ENCODE measurements at regions not wholly inside any gene's neighbourhood (a gene's known extent, or its start where the extent isn't known, plus 50 kb on each side); places are given as distances from the start of the nearest gene placed in this dataset.

DNA sequence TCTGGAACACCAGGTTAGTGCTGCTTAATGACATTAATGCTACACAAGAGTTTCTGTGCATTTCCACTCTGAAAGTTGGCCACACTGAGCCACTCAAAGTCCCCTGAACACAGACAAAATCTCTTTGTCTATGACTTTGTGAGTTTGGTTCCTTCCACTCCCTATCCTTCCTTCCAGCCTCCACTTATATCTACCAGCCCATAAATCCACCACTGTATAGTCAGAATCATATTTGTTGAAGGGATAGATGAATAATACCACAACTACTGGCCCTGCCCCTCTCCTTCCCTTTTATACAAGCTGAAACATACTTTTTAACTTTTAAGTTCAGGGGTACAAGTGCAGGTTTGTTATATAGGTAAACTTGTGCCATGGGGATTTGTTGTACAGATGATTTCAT, 127.5 kb downstream of the ABHD5 start:
- TF ChIP-seq, protein P1, sequence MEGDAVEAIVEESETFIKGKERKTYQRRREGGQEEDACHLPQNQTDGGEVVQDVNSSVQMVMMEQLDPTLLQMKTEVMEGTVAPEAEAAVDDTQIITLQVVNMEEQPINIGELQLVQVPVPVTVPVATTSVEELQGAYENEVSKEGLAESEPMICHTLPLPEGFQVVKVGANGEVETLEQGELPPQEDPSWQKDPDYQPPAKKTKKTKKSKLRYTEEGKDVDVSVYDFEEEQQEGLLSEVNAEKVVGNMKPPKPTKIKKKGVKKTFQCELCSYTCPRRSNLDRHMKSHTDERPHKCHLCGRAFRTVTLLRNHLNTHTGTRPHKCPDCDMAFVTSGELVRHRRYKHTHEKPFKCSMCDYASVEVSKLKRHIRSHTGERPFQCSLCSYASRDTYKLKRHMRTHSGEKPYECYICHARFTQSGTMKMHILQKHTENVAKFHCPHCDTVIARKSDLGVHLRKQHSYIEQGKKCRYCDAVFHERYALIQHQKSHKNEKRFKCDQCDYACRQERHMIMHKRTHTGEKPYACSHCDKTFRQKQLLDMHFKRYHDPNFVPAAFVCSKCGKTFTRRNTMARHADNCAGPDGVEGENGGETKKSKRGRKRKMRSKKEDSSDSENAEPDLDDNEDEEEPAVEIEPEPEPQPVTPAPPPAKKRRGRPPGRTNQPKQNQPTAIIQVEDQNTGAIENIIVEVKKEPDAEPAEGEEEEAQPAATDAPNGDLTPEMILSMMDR (IDR thresholded peaks at IDR 0.05; ENCODE audit: insufficient read depth in 1 of 2, low read depth in 1 of 2, low read length in 1 of 2, severe bottlenecking in 1 of 2, unreplicated experiment in 1 of 2): no peak
- no peaks in the 10 kb centered on the region for H3K4me1 ChIP-seq
- no TSS peak for BruUV-seq (replicated peaks)
- POLR2A ChIA-PET: no interaction called here
- no peaks in the 10 kb centered on the region for H3K36me3 ChIP-seq (ENCODE audit: control insufficient read depth, insufficient read depth, low read length)
- no peak overlapping the region for H3K4me3 Mint-ChIP-seq (ENCODE audit: unreplicated experiment)
- no peaks in the 10 kb centered on the region for H3K9me3 Mint-ChIP-seq (ENCODE audit: unreplicated experiment)
- peaks cover 1% of the 10 kb centered on the region; the same call in 1 of the 2 replicates for H3K27me3 ChIP-seq (replicated peaks; ENCODE audit: control insufficient read depth, insufficient read depth, low read length)
- no peak overlapping the region for H3K4me3 ChIP-seq (ENCODE audit: low read depth, low read length)
- no peaks in the 10 kb centered on the region for H3K9me3 ChIP-seq
- DNase-seq: no peak
- H3K36me3 Mint-ChIP-seq (ENCODE audit: insufficient read depth, unreplicated experiment): no peaks in the 10 kb centered on the region
- H3K27ac Mint-ChIP-seq (ENCODE audit: unreplicated experiment): no peak overlapping the region
- no peaks in the 10 kb centered on the region for H3K4me1 Mint-ChIP-seq (ENCODE audit: low read depth, unreplicated experiment)
- intact Hi-C loops (cut with micrococcal nuclease; ENCODE audit: unreplicated experiment): no loop called here
- CTCF ChIA-PET: no interaction called here
- peaks cover 16% of the 10 kb centered on the region for H3K27me3 Mint-ChIP-seq (ENCODE audit: insufficient read depth, unreplicated experiment)

DNA sequence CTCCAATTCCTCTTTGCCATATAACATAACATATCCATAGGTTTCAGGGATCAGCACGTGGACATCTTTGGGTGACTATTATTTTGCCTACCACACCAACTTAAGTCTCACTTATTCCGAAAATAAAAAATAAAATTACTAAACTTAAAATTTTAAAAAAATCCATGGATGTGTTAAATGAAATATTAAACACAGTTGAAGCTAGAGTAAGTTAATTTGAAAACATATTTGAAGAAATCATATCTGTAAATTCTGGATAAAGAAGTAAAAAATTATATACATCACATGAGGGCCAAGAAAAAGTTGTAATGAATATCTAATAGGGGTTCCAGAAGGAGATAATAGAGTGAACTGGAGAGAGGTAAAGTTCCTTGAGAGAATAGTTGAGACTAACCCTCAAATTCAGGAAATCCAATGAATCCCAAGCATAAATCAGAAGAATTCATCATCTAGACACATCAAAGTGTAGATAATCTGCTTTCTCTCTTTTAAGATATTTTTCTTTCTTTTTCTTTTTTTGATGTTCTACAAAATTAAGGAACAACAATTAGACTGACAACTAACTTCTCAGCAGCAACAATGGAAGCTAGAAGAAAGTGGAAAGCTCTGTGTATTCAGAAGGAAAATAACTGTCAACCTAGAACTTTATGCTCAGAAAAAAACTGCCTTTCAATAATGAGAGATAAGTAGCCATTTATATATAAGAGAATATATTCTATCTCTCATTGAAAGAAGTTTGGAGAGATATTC, 147.4 kb downstream of the ABHD5 start:
- Histone ChIP-seq H3K4me1 (no peaks in the 10 kb centered on the region), H3K27me3 (replicated peaks; ENCODE audit: control insufficient read depth, insufficient read depth, low read length) (no peaks in the 10 kb centered on the region), H3K4me3 (ENCODE audit: low read depth, low read length) (no peak overlapping the region), H3K9me3 (no peaks in the 10 kb centered on the region; the same call in 1 of the 2 replicates), H3K36me3 (ENCODE audit: control insufficient read depth, insufficient read depth, low read length) (no peaks in the 10 kb centered on the region)
- ChIA-PET CTCF (interaction anchor here (0.8 kb wide), 1 partner anchor 18 kb away, joined by 4 read pairs; no protein-coding TSS in a partner anchor), POLR2A (no interaction called here)
- DNase-seq: no peak
- TF ChIP-seq, protein P1 (IDR thresholded peaks at IDR 0.05; ENCODE audit: insufficient read depth in 1 of 2, low read depth in 1 of 2, low read length in 1 of 2, severe bottlenecking in 1 of 2, unreplicated experiment in 1 of 2): no peak
- no peak overlapping the region for H3K4me3 Mint-ChIP-seq (ENCODE audit: unreplicated experiment)
- H3K4me1 Mint-ChIP-seq (ENCODE audit: low read depth, unreplicated experiment): no peaks in the 10 kb centered on the region
- intact Hi-C loops (cut with micrococcal nuclease; ENCODE audit: unreplicated experiment): no loop called here
- H3K36me3 Mint-ChIP-seq (ENCODE audit: insufficient read depth, unreplicated experiment): no peaks in the 10 kb centered on the region
- H3K27me3 Mint-ChIP-seq (ENCODE audit: insufficient read depth, unreplicated experiment): peaks cover 9% of the 10 kb centered on the region
- BruUV-seq (replicated peaks): no TSS peak
- no peak overlapping the region for H3K27ac Mint-ChIP-seq (ENCODE audit: unreplicated experiment)
- peaks cover 20% of the 10 kb centered on the region for H3K9me3 Mint-ChIP-seq (ENCODE audit: unreplicated experiment)

DNA sequence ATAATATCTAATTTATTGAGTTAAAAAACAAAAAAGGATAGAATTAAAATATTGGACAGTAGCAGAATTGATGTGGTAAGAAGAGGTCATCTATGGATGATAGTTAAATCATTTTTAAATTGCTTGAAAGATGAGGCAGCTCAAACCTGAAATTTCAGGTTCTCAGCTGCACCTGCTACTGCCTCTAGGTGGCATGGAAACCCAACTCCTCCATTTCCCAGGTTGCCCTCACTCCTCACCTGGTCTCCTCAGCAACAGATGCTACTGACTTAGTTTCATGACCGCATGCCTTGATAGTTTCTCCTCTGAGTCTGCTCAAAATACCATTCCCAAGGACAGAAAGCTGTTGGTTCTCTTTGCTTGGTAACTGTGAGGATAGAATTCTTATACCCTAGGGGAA, 148.1 kb downstream of the ABHD5 start:
- Histone ChIP-seq H3K36me3 (ENCODE audit: control insufficient read depth, insufficient read depth, low read length) (no peaks in the 10 kb centered on the region), H3K9me3 (no peaks in the 10 kb centered on the region; the same call in 1 of the 2 replicates), H3K4me1 (no peaks in the 10 kb centered on the region), H3K4me3 (ENCODE audit: low read depth, low read length) (no peak overlapping the region), H3K27me3 (replicated peaks; ENCODE audit: control insufficient read depth, insufficient read depth, low read length) (no peaks in the 10 kb centered on the region)
- ChIA-PET CTCF (interaction anchor here (0.8 kb wide), 1 partner anchor 17 kb away, joined by 4 read pairs; no protein-coding TSS in a partner anchor), POLR2A (no interaction called here)
- H3K27ac Mint-ChIP-seq (ENCODE audit: unreplicated experiment): no peak overlapping the region
- peaks cover 20% of the 10 kb centered on the region for H3K9me3 Mint-ChIP-seq (ENCODE audit: unreplicated experiment)
- H3K36me3 Mint-ChIP-seq (ENCODE audit: insufficient read depth, unreplicated experiment): no peaks in the 10 kb centered on the region
- DNase-seq: no peak
- peaks cover 4% of the 10 kb centered on the region for H3K27me3 Mint-ChIP-seq (ENCODE audit: insufficient read depth, unreplicated experiment)
- no peak overlapping the region for H3K4me3 Mint-ChIP-seq (ENCODE audit: unreplicated experiment)
- BruUV-seq (replicated peaks): no TSS peak
- intact Hi-C loops (cut with micrococcal nuclease; ENCODE audit: unreplicated experiment): no loop called here
- no peaks in the 10 kb centered on the region for H3K4me1 Mint-ChIP-seq (ENCODE audit: low read depth, unreplicated experiment)
- TF ChIP-seq, protein P1 (IDR thresholded peaks at IDR 0.05; ENCODE audit: insufficient read depth in 1 of 2, low read depth in 1 of 2, low read length in 1 of 2, severe bottlenecking in 1 of 2, unreplicated experiment in 1 of 2): peak; percentile 29 to 37

All from Caco-2 (cell line).